Gastrocnemius medialis (tissue), 4 donors: ENCODE measurements at regions not wholly inside any gene's neighbourhood (a gene's known extent, or its start where the extent isn't known, plus 50 kb on each side); places are given as distances from the start of the nearest gene placed in this dataset.
"Not testable (repeated sequence)": the region's sequence is repeated elsewhere in the genome, so short reads cannot be mapped to it uniquely, and the experiment has no call there.

Experiments
- ATAC-seq, 2 donors: fragments of 150-250 bp; one replicate each; pipeline ENCODE4 v1.9.1; 2016
- DNase-seq, 2 donors: peaks; one replicate each; pipeline ENCODE4 v3.0.0-alpha.2; 2019
- H3K27ac ChIP-seq, 4 donors: fragments of 200-600 bp; sonication (generic); 1 replicate in 1 of 4; 2 replicates in 3 of 4; pipeline ENCODE4 v1.5.1; 2016 to 2018; ENCODE audit warnings: mild to moderate bottlenecking in 2 of 4, moderate library complexity in 1 of 4
- H3K27me3 ChIP-seq, 3 donors: fragments of 200-600 bp; sonication (generic) in 2 of 3; 1 replicate in 1 of 3; 2 replicates in 2 of 3; pipeline versions ENCODE4 v1.5.1 to v1.6.0; 2016 to 2019; ENCODE audit warnings: mild to moderate bottlenecking in 1 of 3, moderate library complexity in 1 of 3
- H3K36me3 ChIP-seq, 2 donors: fragments of 200-600 bp; sonication (generic) in 1 of 2; one replicate each; pipeline ENCODE4 v1.5.1; 2017 to 2018
- H3K4me1 ChIP-seq, 2 donors: fragments of 200-600 bp; sonication (generic) in 1 of 2; one replicate each; pipeline ENCODE4 v1.5.1; 2016 to 2017; ENCODE audit warnings: mild to moderate bottlenecking in 2 of 2
- H3K4me3 ChIP-seq, 4 donors: fragments of 200-600 bp; sonication (generic) in 3 of 4; 1 replicate in 1 of 4; 2 replicates in 3 of 4; pipeline ENCODE4 v1.5.1; 2016 to 2019; ENCODE audit warnings: mild to moderate bottlenecking in 2 of 4
- H3K9me3 ChIP-seq, 3 donors: fragments of 200-600 bp; sonication (generic) in 2 of 3; 1 replicate in 1 of 3; 2 replicates in 2 of 3; pipeline ENCODE4 v1.5.1; 2016 to 2019
- CTCF ChIP-seq, 5 experiments: fragments of 450-650 bp in 3 of 5; fragments of 200-600 bp in 2 of 5; sonication (generic) in 2 of 5; IDR thresholded peaks in 4 of 5; conservative IDR thresholded peaks in 1 of 5; 1 replicate in 4 of 5; 2 replicates in 1 of 5; pipeline ENCODE4 v1.5.1; 2016 to 2019; ENCODE audit warnings: antibody characterized with exemption in 5 of 5, mild to moderate bottlenecking in 3 of 5, moderate library complexity in 3 of 5
- POLR2A ChIP-seq, 2 donors: fragments of 450-650 bp; IDR thresholded peaks; one replicate each; pipeline ENCODE4 v1.6.1; 2017; ENCODE audit warnings: antibody characterized with exemption in 2 of 2, mild to moderate bottlenecking in 2 of 2, moderate library complexity in 2 of 2
- in situ Hi-C, 4 donors: fragments of 200-750 bp; cut with MboI; loops; one replicate each; pipeline versions ENCODE4 v1.15.0 to v1.8.0; 2017; ENCODE audit warnings: low sequenced_read_pairs in 4 of 4
- intact Hi-C: fragments of 100-400 bp; cut with DNase I; formaldehyde crosslinking; loops from one replicate; pipeline ENCODE4 v1.15.1; 2023; ENCODE audit warnings: low total_unique reads

GRCh38 chr2:215790523-215791421, 222.6 kb downstream of the MREG start:
- H3K4me1 ChIP-seq, result no peaks in the 10 kb centered on the region
- TF ChIP-seq POLR2A (IDR thresholded peaks at IDR 0.05) (no peak), CTCF (IDR thresholded peaks at IDR 0.05 in 4 of 5, conservative IDR thresholded peaks at IDR 0.05 in 1 of 5) (no peak)
- no peak overlapping the region for H3K27ac ChIP-seq
- ATAC-seq, result no peak
- no peaks in the 10 kb centered on the region for H3K9me3 ChIP-seq
- in situ Hi-C loops (no loop called here), intact Hi-C loops (no loop called here)
- no peaks in the 10 kb centered on the region for H3K27me3 ChIP-seq
- no peak for DNase-seq
- no peak overlapping the region for H3K4me3 ChIP-seq
- no peaks in the 10 kb centered on the region for H3K36me3 ChIP-seq

GRCh38 chr2:215787565-215788178, 225.7 kb downstream of the MREG start:
- in situ Hi-C loops (no loop called here), intact Hi-C loops (no loop called here)
- no peak for ATAC-seq
- Histone ChIP-seq H3K27ac (no peak overlapping the region), H3K9me3 (no peaks in the 10 kb centered on the region), H3K27me3 (no peaks in the 10 kb centered on the region), H3K4me1 (peaks cover 0 to 4% of the 10 kb centered on the region in 2 donors), H3K4me3 (no peak overlapping the region), H3K36me3 (no peaks in the 10 kb centered on the region)
- TF ChIP-seq POLR2A (IDR thresholded peaks at IDR 0.05) (no peak), CTCF (IDR thresholded peaks at IDR 0.05 in 4 of 5, conservative IDR thresholded peaks at IDR 0.05 in 1 of 5) (no peak)
- no peak for DNase-seq

DNA sequence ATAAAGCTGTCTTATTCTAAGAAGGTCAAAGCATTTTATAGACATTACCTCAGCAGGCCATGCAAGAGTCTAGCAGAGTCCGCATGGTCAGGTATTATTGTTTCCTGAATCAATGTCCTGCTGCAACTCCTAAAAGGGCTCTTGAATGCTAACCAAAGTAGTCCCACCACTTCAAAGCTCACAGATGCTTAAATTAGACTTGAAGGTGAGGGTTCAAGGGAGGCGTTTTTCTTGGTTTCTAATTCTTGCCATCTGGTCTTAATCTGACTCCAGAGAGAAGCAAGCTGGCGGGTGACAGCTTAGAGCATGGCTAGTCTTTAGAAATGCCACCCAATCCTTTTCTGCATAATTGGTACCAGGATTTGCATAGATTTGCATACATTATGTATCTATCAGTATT, 226.3 kb downstream of the MREG start:
- Histone ChIP-seq H3K4me3 (no peak overlapping the region), H3K27me3 (no peaks in the 10 kb centered on the region), H3K36me3 (no peaks in the 10 kb centered on the region), H3K27ac (no peak overlapping the region), H3K4me1 (peaks cover 0 to 4% of the 10 kb centered on the region in 2 donors), H3K9me3 (no peaks in the 10 kb centered on the region)
- in situ Hi-C loops, result no loop called here
- DNase-seq (no peak), ATAC-seq (no peak)
- intact Hi-C loops, result no loop called here
- TF ChIP-seq CTCF (IDR thresholded peaks at IDR 0.05 in 4 of 5, conservative IDR thresholded peaks at IDR 0.05 in 1 of 5) (no peak), POLR2A (IDR thresholded peaks at IDR 0.05) (no peak)

GRCh38 chr2:215784371-215784783, 229.0 kb downstream of the MREG start:
- intact Hi-C loops (no loop called here), in situ Hi-C loops (no loop called here)
- H3K9me3 ChIP-seq, result no peaks in the 10 kb centered on the region
- no peaks in the 10 kb centered on the region for H3K27me3 ChIP-seq
- peaks cover 0 to 4% of the 10 kb centered on the region in 2 donors for H3K4me1 ChIP-seq
- ATAC-seq (no peak), DNase-seq (no peak)
- H3K27ac ChIP-seq, result no peak overlapping the region
- H3K36me3 ChIP-seq, result no peaks in the 10 kb centered on the region
- TF ChIP-seq POLR2A (IDR thresholded peaks at IDR 0.05) (no peak), CTCF (IDR thresholded peaks at IDR 0.05 in 4 of 5, conservative IDR thresholded peaks at IDR 0.05 in 1 of 5) (no peak)
- no peak overlapping the region for H3K4me3 ChIP-seq

GRCh38 chr2:215783640-215784039, 229.7 kb downstream of the MREG start:
- H3K27me3 ChIP-seq, intact Hi-C loops, H3K27ac ChIP-seq, DNase-seq, H3K4me3 ChIP-seq, H3K9me3 ChIP-seq, H3K4me1 ChIP-seq, ATAC-seq, H3K36me3 ChIP-seq, in situ Hi-C loops: not testable (repeated sequence)
